Hematopoietic multipotent progenitor cell (in vitro differentiated cells): ENCODE measurements at regions not wholly inside any gene's neighbourhood (a gene's known extent, or its start where the extent isn't known, plus 50 kb on each side); places are given as distances from the start of the nearest gene placed in this dataset.
A peak's percentile ranks its signal among the peaks of the same experiment; 100 is the strongest.

ENCODE experiments used
- DNase-seq, 3 donors: peaks; one replicate each; pipeline ENCODE4 v3.0.0-alpha.2; 2011 to 2015; ENCODE audit warnings: low read depth in 2 of 3, low spot score in 2 of 3

DNA sequence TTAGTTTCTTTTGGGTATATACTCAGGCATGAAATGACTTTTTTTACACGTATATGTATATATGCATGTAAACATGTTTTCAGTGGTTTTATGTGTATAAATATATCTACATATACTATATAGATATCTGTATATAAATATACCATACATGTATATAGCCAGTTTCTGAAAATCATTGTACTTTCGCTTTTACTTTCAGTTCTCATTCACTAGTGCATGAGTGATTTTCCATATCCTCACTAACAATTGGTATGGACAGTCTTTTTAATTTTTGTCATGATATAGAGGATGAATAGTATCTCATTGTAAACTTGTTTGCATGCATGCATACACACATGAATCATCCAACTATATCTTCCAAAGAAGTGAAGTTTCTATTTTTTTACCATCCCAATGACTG is 877.1 kb upstream of the CDH8 start:
- no peak for DNase-seq

DNA sequence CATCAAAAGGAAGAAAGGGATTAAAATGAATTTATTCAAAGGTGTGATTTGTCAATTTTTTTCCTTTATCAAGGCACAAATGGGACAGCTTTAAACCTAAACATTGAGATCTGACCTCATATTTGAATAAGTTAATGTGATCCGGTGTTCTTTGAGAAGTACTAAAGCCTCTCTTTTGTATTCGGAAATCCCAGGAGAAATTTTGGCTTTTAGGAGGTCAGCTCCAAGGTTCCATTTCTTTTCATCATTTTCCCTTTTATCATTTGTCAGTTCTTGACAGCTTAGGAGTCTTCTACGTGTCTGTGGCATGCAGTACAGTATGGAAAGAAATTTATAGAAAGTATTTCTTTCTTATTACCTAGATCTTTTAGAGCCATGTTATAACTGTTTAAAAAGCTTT is 873.4 kb upstream of the CDH8 start:
- no peak for DNase-seq

DNA sequence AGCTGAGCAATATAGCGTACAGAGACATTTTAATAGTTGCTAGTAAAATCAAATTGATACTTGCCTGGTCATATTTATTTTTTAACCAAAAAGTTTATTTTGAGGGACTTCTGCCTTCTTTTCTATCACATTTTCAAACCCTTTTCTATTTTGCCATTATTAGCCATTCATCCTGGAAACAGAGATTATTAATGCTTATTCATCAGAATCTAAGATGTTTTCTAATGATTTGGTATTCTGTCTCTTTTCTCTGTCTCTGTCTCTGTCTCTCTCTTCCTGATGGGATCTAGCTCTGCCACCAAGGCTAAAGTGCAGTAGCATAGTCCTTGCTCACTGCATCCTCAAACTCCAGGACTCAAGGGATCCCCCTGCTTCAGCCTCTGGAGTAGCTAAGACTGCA is 871.3 kb upstream of the CDH8 start:
- no peak for DNase-seq

DNA sequence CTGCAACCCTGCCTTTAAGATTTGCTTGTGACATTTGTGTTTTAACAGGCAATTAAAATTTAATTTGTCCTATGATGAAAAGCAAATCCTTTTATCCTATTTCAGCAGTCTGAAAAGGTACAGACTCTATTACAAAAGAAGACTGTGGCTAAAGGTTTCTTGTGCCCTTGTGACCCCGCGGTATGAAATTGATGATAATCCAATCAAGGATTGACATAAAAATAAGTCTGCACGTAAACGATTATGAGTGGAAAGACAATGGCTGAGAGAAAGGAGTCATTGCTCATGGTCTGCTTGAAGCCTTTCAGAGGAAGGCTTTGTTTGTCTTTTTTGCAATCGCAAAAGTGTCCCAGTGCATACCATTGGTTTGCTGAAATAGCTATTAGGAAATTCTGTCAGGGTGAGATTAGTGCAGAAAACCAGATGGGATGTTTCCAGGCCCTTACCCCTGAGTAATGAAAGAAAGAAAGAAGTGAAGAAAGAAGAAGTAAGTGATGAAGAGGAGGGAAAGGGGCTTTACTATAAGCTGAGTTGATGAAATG is 867.8 kb upstream of the CDH8 start:
- DNase-seq: no peak

DNA sequence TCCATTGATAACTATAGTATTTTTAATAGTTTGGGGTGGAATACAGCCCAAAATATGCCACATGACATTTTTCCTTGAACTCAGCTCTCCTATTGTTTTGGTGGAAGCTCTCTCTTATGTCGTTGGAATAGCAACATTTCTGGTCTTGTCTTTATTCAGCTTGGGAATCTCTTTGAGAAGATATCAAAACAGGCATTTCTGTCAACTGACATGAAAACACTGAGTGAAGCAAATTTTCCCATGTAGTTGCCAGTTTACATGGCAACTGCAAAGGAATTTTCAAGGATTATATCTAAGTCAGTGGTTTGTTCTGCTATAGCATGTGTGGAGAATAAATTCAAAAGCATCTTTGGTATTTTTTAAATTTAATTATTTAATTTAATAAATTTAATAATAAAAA is 863.5 kb upstream of the CDH8 start:
- no peak for DNase-seq

DNA sequence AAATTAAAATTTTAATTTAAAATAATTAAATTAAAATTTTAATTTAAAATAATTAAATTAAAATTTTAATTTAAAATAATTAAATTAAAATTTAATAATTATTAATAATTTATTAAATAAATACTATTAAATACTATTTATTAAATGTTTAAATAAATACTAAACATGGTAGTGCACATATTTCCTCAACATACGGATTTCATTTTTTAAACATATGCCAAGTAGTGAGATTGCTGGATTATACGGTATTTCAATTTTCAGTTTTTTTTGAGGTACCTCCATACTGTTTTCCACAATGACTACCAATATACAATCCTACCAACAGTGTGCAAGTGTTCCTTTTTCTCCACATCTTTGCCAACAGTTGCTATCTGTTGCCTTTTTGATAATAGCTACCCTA is 852.9 kb upstream of the CDH8 start:
- DNase-seq: no peak

DNA sequence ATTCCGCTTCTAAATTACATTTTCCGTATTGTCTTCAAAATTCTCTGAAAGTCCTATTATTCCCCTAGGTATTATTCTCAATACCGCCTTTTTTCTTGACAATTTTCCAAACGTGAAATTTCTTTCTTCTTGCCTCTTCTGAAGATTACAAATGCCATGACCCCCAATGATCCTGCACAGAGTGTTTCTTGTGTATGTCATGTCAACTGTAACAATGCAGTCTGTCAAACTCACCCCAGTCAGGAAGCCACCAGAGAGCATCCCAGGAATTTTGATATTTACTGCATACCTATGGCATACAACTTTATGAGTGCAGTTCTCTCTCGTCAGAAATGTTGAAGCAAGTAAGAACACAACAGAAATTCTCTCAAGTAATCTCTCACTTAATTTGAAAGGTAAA is 847.3 kb upstream of the CDH8 start:
- DNase-seq: no peak

DNA sequence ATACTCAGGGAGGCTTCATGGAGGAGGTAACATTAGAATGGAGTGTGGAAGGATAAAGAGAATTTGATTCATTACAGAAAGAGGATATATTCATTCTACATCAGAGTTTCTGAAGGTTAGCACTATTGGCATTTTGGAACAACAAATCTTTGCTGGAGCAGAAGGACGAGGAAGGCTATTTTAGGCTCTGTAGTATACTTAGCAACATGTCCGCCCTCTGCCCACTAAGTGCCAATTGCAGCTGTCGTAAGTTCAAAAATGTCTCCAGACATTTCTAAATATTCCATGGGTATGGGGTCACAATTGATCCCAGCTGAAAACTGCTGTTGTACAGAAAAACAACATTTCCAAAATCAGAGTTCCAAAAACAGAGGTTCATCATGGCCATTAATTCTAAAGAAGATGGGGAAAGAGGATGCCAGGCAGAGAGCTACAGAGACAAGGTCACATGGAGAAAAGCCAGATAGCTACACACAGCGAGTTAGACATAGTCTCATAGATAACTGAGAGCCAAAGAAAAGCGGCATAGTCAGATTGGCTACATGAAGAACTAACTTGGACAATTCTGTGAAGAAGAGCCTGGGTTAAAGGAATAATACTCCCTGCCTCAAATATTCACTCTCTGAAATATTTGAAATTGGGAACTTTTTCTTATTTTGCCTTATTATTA is 846.4 kb upstream of the CDH8 start:
- DNase-seq: no peak

DNA sequence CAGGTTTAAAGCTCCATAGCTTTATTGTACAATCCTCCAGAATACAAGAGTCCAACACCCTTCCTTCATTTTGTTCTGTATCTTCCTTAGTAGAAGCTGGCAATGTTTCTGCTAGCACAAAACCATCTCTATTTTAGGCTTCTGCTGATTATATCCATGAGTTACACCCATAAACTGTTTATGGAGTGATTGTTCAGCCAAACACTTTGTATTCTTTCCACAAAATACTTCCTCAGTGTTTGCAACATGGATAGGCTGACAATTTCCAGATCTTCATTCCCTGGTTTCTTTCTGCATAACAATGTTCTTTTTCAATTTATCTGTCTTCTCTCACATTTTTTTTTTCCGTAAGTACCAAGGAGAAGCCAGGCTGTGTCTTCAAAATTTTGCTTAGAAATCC is 839.9 kb upstream of the CDH8 start:
- no peak for DNase-seq

DNA sequence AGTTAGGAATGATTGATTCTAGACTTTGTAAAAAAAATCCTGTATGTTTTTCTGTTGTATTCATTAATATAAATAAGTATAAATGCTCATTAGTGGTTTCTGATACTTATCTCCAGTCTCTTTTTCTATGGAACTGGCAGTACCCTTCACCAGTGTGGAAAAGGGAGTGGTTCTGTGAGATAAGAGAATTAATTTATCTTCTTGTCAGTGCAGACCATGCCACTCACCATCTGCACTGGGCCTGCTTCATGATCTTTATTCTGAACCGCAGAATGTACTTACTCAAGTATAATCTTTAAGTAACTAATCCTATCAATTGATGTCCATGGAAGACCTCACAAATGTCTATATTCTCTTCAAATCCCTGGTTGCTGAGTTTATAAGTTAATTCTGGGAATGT is 836.1 kb upstream of the CDH8 start:
- no peak for DNase-seq

DNA sequence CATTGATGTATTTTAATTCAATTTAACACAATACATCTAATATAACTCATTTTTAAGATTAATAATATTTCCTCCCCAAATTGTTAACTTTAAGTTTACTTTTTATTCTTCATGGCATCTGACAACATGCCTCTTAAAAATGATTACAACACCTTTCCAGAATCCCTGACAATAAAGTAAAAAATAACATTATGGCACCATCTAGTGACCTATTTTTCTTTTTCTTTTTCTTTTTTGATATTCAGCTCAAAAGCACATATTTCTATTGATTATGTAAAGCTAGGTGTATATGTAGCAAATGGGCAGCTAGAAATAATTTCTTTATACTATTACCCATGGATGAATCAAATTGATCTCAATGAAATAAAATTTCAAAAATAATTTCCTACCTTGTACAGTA is 834.3 kb upstream of the CDH8 start:
- DNase-seq: no peak

DNA sequence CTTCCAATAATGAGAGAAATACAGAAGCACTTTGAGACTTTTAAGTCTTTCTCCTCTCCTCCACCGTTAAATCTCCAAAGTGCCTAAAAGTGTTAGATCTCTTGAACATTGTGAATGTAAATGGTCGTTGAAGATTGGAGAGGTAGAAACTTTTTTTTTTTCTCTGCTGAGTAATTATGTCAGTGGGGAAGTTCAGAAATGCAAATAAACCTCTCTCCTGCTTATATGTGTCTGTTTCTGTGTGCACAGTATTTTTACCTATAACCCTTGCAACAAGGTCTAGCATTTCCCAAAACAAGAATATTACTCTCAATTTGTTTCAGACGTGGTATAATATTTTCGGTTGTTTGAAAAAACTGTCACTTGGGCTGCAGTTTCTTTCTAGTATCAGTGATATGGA is 833.6 kb upstream of the CDH8 start:
- DNase-seq: no peak

DNA sequence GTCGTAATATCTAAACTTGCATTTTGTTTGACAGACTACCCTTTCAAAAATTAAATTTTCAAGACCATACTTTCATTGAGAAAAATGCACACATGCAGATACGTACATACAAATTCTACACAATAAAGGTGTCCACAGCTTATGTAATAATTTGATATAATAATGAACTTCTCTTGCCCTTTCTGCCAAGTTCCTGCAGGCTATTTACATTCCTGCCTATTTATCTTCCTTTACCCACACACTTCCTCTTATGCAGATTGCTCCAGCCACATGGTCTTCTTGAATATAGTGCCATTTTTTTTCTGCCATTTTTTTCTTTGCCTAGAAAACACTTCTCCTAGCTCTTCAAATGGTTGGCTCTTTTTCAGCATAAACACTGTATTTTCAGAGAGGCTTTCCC is 826.9 kb upstream of the CDH8 start:
- no peak for DNase-seq

DNA sequence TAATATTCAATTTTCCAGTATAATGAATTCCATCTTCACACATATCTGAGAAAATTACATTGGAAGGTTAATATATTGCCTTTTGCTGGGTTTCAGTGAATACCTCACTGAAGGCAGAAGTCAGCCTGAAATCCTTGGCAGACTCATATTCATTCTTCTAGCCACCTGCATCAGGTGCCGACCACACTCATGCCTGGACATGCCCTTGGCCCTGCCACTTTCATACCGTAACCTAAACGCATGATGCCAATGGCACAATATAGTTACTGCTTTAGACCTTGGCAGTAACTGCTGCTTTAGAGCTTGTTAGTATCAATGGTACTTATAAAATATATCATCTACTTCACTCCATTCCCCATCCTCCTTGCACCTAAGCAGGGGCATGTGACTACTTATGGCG is 817.6 kb upstream of the CDH8 start:
- DNase-seq: no peak

DNA sequence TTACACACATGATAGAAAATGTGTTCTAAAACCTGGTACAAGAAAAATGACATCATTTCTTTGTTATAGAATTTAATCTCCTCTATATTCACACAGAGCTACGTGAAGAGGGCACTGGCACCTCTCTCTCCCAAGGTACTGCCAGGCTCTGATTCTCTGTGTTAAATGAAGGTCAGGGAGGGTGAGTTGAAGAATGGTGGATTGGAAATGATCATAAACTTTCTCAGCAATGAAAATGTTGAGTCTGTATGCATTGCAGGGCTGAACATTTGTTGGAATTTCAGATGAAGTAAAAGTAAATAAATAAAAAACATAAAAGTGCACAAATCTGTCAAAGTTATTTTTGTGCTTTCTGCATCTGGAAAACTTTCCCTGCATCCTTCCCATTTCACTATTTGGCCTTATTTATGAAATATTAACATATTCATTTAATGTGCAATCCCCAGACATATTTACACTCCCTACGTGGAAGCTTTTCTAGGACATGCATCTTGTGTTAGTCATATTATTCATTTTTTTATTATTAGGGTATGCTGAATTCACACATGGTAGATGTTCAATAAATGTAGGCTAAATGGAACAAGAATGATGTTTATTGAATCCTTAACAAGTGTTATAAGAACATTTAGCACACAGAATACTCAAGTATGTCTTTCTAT is 810.3 kb upstream of the CDH8 start:
- DNase-seq: no peak

DNA sequence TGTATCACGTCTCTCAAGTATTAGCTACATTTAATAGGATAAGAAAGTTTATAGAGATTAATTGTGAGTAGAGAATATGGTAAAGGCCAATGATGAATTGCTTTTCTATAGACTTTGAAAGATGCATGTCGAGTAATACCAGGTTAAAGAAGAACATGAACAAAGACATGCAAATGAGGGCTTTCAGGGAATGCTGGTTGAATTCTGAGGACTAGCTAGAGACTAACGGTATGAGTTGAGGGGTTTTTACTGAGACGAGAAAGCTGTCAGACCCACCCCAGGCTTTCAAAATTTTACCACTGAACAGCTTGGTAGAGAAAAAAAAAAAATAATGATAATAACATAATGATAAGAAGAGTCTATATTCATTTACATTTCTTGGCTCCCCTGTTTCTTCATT is 796.0 kb upstream of the CDH8 start:
- no peak for DNase-seq

DNA sequence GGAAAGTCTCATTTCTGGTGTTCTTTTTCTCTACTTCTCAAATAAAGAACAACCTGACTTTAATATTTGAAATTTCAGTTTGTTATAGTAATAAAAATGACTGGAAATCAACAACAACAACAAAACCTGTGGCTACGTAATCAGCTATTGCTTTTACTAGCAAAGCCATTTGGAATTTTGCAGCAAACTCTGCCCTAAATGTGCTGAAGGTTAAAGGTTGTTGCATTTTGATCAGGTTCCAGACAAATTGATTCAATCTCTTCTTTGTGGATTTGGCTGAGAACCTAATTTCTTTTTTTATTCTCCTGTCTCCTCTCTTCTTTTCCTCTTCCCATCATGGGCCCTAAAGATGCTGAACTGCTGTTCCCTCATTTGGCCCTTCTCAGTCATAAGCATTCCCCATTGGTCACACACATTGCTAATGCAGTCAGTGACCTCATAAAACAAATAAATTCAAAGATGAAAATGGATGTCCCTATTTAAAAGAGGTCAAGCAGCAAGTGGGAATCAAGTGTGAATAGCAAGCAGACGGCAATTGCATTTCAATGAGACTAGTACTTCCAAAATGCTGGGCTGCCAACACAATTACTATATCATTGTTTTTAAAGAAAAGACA is 795.1 kb upstream of the CDH8 start:
- DNase-seq: no peak

DNA sequence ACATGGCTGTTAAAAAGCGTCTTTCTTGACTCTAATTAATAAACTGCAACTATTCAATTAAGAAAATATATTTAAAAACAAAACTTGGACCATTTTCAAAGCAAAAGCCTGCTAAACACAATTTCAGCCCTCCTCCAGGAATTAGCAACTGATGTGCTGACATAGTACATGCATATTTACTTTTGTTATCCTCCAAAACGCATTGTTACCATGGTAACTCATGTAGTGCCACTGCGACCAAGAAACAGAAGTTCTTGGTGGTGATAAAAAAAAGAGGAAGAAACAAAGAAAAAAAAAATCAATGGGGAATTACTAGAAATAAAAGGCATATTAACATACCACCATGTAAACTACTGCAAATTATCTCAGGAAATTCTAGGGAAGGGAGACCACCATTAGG is 793.4 kb upstream of the CDH8 start:
- peak in 2 of 3 donors; percentile 9 to 53 for DNase-seq

DNA sequence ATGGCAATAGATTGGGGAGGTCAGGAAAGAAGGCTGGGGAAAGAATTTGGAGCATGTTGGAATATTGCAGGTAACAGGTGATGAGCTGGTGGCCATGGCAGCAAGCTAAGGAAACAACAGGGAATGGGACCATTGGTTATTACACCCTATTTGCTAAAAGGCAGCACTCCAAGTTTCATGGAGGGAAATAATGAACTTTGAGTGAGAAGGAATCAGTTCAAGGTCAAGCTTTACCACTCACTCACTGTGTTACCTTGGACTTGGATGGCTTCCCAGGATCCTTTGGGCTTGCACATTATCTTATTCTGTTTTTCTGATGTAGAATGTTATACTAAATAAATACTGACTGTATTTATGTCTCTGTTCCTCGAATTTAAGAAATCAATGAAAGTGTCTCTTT is 792.8 kb upstream of the CDH8 start:
- DNase-seq: no peak

DNA sequence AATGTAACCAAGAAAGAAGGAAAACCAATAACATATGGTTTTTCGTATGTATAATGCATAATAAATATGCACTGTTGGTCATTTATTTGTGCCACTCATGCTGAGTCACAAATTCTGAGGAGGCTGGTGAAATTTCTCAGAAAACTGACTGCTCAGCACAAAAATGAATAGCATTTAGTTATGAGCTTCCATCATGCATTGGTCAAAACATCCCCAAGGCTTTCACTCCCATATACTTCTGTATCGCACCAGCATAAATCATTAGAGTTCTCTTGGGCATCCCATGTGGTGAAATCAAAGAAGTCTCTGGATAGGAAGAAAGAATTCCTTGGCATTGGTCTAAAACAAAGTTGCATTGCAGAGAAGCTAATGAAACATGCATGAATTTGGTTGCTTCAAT is 785.6 kb upstream of the CDH8 start:
- no peak for DNase-seq

DNA sequence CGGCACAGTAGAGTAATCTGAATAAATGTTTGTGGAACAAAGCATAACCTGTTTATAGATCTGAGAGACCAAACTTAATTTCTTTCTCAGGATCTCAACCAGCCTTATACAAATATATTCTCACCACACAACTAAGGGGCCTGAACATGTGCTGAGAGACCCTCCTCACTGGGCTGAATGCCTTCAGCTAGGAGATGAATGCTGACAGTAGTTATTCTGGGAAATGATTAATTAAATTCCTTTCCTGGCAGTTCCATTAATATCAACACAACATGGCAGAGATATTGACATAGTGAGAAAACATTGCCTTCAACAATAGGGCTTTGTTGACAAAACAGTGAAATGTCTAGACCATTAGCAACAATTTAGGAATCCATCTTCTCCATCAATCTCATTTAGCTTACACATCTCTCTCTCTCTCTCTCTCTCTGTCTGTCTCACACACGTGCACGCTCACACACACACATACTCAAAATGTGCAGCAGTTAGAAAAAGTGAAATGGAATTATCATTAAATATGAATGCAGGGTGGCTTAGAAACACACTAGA is 780.8 kb upstream of the CDH8 start:
- no peak for DNase-seq

DNA sequence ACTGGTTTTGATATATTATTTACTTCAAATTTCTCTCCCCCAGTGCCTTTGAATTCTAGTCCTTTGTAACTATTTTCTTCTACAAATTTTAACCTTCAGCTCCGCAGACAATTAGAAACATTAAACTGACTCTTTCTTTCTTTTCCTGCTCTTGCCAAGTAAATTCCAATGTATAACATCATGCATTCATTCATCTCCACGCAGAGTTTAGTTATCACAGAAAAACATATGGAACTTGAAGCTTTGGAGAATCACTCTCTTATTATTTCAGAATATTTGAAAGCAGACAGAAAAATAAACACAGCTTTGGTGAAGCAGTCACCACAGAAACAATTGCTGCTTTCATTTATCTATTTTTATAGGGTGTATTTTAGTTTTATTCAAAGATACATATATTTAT is 778.7 kb upstream of the CDH8 start:
- no peak for DNase-seq
